Neuronal stem cell (in vitro differentiated cells): ENCODE measurements at regions not wholly inside any gene's neighbourhood (a gene's known extent, or its start where the extent isn't known, plus 50 kb on each side); places are given as distances from the start of the nearest gene placed in this dataset.

Experiments
- DNase-seq: peaks from one replicate; pipeline ENCODE4 v3.0.0-alpha.2; 2013; ENCODE audit warnings: low spot score
- H2AFZ ChIP-seq: one replicate; pipeline ENCODE4 v1.6.1; 2013; ENCODE audit warnings: mild to moderate bottlenecking, low read length, inconsistent platforms
- H2AK5ac ChIP-seq: 2 replicates; pipeline ENCODE4 v1.6.1; 2013; ENCODE audit warnings: low read depth, mild to moderate bottlenecking, inconsistent platforms, low read length, moderate library complexity, mixed read lengths
- H2BK120ac ChIP-seq: 2 replicates; pipeline ENCODE4 v1.6.1; 2013; ENCODE audit warnings: low read depth, mild to moderate bottlenecking, inconsistent platforms, low read length, moderate library complexity, mixed read lengths
- H2BK12ac ChIP-seq: one replicate; pipeline ENCODE4 v1.6.1; 2013; ENCODE audit warnings: low read length, inconsistent platforms
- H2BK15ac ChIP-seq: 2 replicates; pipeline ENCODE4 v1.6.1; 2013; ENCODE audit warnings: mild to moderate bottlenecking, low read length, inconsistent platforms, mixed read lengths
- H2BK5ac ChIP-seq: one replicate; pipeline ENCODE4 v1.6.1; 2013; ENCODE audit warnings: inconsistent platforms, mild to moderate bottlenecking, low read length, moderate library complexity
- H3K14ac ChIP-seq: one replicate; pipeline ENCODE4 v1.6.1; 2013; ENCODE audit warnings: low read length, inconsistent platforms
- H3K18ac ChIP-seq: 2 replicates; pipeline ENCODE4 v1.6.1; 2013; ENCODE audit warnings: low read length, inconsistent platforms
- H3K23ac ChIP-seq: 2 replicates; pipeline ENCODE4 v1.6.1; 2013; ENCODE audit warnings: low read depth, mild to moderate bottlenecking, mixed read lengths, low read length, inconsistent platforms; ENCODE audit not compliant: poor library complexity
- H3K27ac ChIP-seq: replicated peaks from 3 replicates; pipeline ENCODE4 v1.5.1; 2013; ENCODE audit warnings: low read length, inconsistent platforms
- H3K27me3 ChIP-seq, 3 experiments: 2 replicates each; pipeline ENCODE4 v1.6.1; 2013; ENCODE audit warnings: low read length in 3 of 3, mild to moderate bottlenecking in 2 of 3, inconsistent platforms in 1 of 3, low read depth in 1 of 3, mixed read lengths in 1 of 3, moderate library complexity in 1 of 3; ENCODE audit not compliant: control insufficient read depth in 3 of 3, insufficient read depth in 3 of 3
- H3K36me3 ChIP-seq, 2 donors: replicated peaks in 1 of 2; 2 replicates each; pipeline ENCODE4 v1.6.1; 2013; ENCODE audit warnings: low read length in 2 of 2; ENCODE audit not compliant: control insufficient read depth in 2 of 2, insufficient read depth in 2 of 2
- H3K4ac ChIP-seq: 2 replicates; pipeline ENCODE4 v1.6.1; 2013; ENCODE audit warnings: inconsistent platforms, mild to moderate bottlenecking, low read length, moderate library complexity
- H3K4me1 ChIP-seq, 2 donors: 1 replicate in 1 of 2; 2 replicates in 1 of 2; pipeline ENCODE4 v1.6.1; 2013; ENCODE audit warnings: low read length in 2 of 2, low read depth in 1 of 2; ENCODE audit not compliant: control insufficient read depth in 2 of 2, insufficient read depth in 1 of 2
- H3K4me2 ChIP-seq: one replicate; pipeline ENCODE4 v1.6.1; 2013; ENCODE audit warnings: mild to moderate bottlenecking, low read length, inconsistent platforms; ENCODE audit not compliant: insufficient read depth, poor library complexity, severe bottlenecking
- H3K4me3 ChIP-seq, 2 donors: 2 replicates each; pipeline ENCODE4 v1.5.1; 2013; ENCODE audit warnings: low read length in 2 of 2, mild to moderate bottlenecking in 2 of 2, inconsistent platforms in 1 of 2, moderate library complexity in 1 of 2
- H3K79me1 ChIP-seq: one replicate; pipeline ENCODE4 v1.6.1; 2013; ENCODE audit warnings: low read depth, mild to moderate bottlenecking, inconsistent platforms, low read length, moderate library complexity
- H3K9ac ChIP-seq: one replicate; pipeline ENCODE4 v1.6.1; 2013; ENCODE audit warnings: mild to moderate bottlenecking, low read depth, low read length, inconsistent platforms; ENCODE audit not compliant: poor library complexity
- H3K9me3 ChIP-seq, 2 donors: replicated peaks in 1 of 2; 2 replicates each; pipeline versions ENCODE3 to v1.6.1; 2013; ENCODE audit warnings: low read length in 2 of 2, mild to moderate bottlenecking in 2 of 2, inconsistent platforms in 1 of 2, low read depth in 1 of 2, mixed read lengths in 1 of 2, moderate library complexity in 1 of 2; ENCODE audit not compliant: control insufficient read depth in 2 of 2, insufficient read depth in 1 of 2
- H4K8ac ChIP-seq: one replicate; pipeline ENCODE4 v1.6.1; 2013; ENCODE audit warnings: low read depth, mild to moderate bottlenecking, inconsistent platforms, low read length, moderate library complexity
- H4K91ac ChIP-seq: one replicate; pipeline ENCODE4 v1.6.1; 2013; ENCODE audit warnings: low read length, low read depth, mild to moderate bottlenecking, inconsistent platforms; ENCODE audit not compliant: poor library complexity
- WGBS, 2 donors: extraction: QIAGEN DNeasy Blood & Tissue Kit; methylation state at CpG; one replicate each; pipeline ENCODE4 v1.1.7; 2013; ENCODE audit warnings: missing lambda C conversion rate in 2 of 2, mixed read lengths in 1 of 2; ENCODE audit not compliant: insufficient read length in 2 of 2, insufficient replicate concordance in 1 of 2; ENCODE audit errors: extremely low coverage in 2 of 2; 5-methylcytosine and 5-hydroxymethylcytosine counted together

DNA sequence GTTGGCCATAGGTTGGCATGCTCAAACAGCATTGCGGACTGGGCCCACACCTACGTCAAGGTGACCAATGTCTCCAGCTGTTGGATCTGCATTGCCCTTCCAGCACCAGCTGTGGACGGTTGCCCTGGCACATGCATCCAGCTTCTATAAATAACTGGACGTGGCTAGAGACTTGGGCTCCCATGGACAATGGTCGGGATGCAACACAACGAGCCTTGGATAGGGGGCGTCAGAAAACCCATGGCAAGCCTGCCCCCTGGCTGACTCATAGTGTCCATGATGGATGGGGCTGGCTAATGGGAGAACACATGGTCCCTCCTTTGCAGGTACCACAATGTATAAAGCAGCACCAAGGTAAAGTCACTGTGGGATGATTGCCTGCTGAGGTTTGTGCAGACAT lies 331.6 kb upstream of the FAR2 start:
- Histone ChIP-seq H4K91ac (no peak overlapping the region), H3K9me3 (no peaks in the 10 kb centered on the region), H4K8ac (no peak overlapping the region), H2AK5ac (no peak overlapping the region), H3K4ac (no peak overlapping the region), H2BK120ac (no peak overlapping the region), H3K9ac (no peak overlapping the region), H3K18ac (no peak overlapping the region), H3K27me3 (no peaks in the 10 kb centered on the region), H3K27ac (no peak overlapping the region), H3K36me3 (no peaks in the 10 kb centered on the region), H3K14ac (no peak overlapping the region), H2AFZ (no peak overlapping the region), H3K4me3 (no peak overlapping the region), H2BK15ac (no peak overlapping the region), H3K4me1 (no peaks in the 10 kb centered on the region), H2BK12ac (no peak overlapping the region), H3K79me1 (no peaks in the 10 kb centered on the region), H3K4me2 (no peak overlapping the region), H2BK5ac (no peak overlapping the region), H3K23ac (no peak overlapping the region)
- no peak for DNase-seq
- WGBS, 2 donors, result no CpG with 5 or more reads among the region's 7 CpGs

DNA sequence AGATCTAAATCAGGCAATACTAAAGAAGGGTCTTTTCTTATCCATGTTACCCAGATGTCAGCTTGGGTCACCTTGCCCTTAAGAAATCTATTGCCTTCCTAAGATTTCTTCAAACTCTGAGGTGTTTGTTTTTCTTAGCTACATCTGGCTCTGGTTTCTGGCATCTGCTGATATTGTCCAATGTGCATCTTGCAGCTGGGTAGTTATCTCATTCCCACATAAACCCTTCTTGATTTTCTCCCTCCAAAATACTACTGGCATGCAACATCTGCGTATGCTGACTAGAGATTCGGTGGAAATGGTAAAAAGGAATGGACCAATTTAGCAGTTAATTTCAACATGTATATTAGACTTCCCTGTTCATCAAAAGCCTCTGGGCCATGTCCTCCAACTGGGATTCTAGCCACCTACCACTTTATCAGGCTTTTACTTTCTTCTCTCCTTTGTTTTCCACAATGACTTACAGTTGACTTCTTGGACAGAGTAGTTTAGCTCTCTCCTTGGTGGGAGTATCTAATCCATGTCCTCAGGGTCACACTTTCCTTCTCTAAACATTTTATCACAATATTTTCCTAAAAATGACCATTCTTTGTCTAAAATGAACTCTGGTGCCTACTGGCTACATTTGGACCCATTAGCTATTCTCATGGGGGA lies 324.8 kb upstream of the FAR2 start:
- no peaks in the 10 kb centered on the region for H3K9me3 ChIP-seq
- H2AK5ac ChIP-seq, result no peak overlapping the region
- H3K4ac ChIP-seq, result no peak overlapping the region
- H2BK12ac ChIP-seq, result no peak overlapping the region
- H3K27ac ChIP-seq, result no peak overlapping the region
- H2AFZ ChIP-seq, result no peak overlapping the region
- no peaks in the 10 kb centered on the region for H3K4me1 ChIP-seq
- H3K18ac ChIP-seq, result no peak overlapping the region
- no peak overlapping the region for H2BK120ac ChIP-seq
- no peaks in the 10 kb centered on the region for H3K27me3 ChIP-seq
- no peak overlapping the region for H3K4me2 ChIP-seq
- no peak overlapping the region for H3K14ac ChIP-seq
- H3K79me1 ChIP-seq, result no peaks in the 10 kb centered on the region
- no peak overlapping the region for H3K23ac ChIP-seq
- no peak overlapping the region for H2BK15ac ChIP-seq
- no peaks in the 10 kb centered on the region for H3K36me3 ChIP-seq
- no peak overlapping the region for H4K91ac ChIP-seq
- H4K8ac ChIP-seq, result no peak overlapping the region
- no peak overlapping the region for H3K9ac ChIP-seq
- H3K4me3 ChIP-seq, result no peak overlapping the region
- no peak overlapping the region for H2BK5ac ChIP-seq
- no peak for DNase-seq
- WGBS, 2 donors, result no CpG with 5 or more reads among the region's 2 CpGs

DNA sequence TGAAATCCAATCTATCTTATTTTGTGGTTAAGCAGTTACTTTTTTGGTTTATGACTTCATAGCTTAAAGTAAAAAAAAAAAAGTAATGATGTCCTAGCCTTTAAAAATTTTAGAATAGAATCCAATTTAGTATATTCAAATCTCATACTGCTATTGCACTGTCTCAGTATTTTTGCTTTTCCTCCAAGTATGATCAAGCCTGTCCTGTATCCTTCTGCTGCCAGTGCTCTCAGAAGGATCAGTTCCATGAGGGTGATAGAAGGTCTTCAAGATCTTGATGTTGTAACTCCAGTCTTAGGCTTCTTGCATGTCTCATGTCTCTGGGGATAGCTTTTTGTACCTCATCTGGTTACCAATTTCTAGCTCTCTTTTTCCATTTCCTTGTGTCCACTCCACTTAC lies 324.2 kb upstream of the FAR2 start:
- no peak overlapping the region for H2BK5ac ChIP-seq
- no peak overlapping the region for H3K27ac ChIP-seq
- no peaks in the 10 kb centered on the region for H3K36me3 ChIP-seq
- H2BK12ac ChIP-seq, result no peak overlapping the region
- DNase-seq, result no peak
- no peak overlapping the region for H4K91ac ChIP-seq
- H3K23ac ChIP-seq, result no peak overlapping the region
- no peak overlapping the region for H2BK15ac ChIP-seq
- H3K18ac ChIP-seq, result no peak overlapping the region
- H4K8ac ChIP-seq, result no peak overlapping the region
- no peak overlapping the region for H3K4ac ChIP-seq
- H3K4me3 ChIP-seq, result no peak overlapping the region
- no peak overlapping the region for H2AK5ac ChIP-seq
- no peaks in the 10 kb centered on the region for H3K79me1 ChIP-seq
- H2AFZ ChIP-seq, result no peak overlapping the region
- no peak overlapping the region for H3K14ac ChIP-seq
- H2BK120ac ChIP-seq, result no peak overlapping the region
- H3K9ac ChIP-seq, result no peak overlapping the region
- no peak overlapping the region for H3K4me2 ChIP-seq
- no peaks in the 10 kb centered on the region for H3K4me1 ChIP-seq
- H3K9me3 ChIP-seq, result no peaks in the 10 kb centered on the region
- H3K27me3 ChIP-seq, result no peaks in the 10 kb centered on the region

DNA sequence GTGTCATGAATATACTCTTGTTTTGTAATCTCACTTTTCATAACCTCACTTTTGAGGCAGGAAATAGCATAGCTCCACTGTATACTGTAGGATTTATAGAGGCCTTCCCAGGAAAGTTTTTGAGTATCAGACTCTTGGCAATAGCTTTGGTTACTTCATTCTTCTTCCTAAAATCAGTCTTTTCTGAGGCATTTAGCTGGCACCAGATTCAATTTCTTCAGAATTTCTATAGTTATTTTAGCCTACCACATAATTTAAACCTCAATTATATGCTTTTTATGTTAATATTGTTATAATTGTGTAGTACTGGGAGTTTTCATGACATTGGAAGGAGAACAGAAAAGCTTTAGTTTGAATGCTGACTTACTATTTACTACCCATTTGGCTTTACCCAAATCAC lies 322.3 kb upstream of the FAR2 start:
- Histone ChIP-seq H4K91ac (no peak overlapping the region), H2BK5ac (no peak overlapping the region), H3K4me2 (no peak overlapping the region), H3K4ac (no peak overlapping the region), H2AK5ac (no peak overlapping the region), H3K14ac (no peak overlapping the region), H3K4me1 (no peaks in the 10 kb centered on the region), H3K9ac (no peak overlapping the region), H4K8ac (no peak overlapping the region), H3K4me3 (no peak overlapping the region), H3K27ac (no peak overlapping the region), H3K36me3 (no peaks in the 10 kb centered on the region), H3K9me3 (no peaks in the 10 kb centered on the region), H3K23ac (no peak overlapping the region), H2AFZ (no peak overlapping the region), H3K18ac (no peak overlapping the region), H3K79me1 (no peaks in the 10 kb centered on the region), H2BK15ac (no peak overlapping the region), H2BK120ac (no peak overlapping the region), H2BK12ac (no peak overlapping the region), H3K27me3 (no peaks in the 10 kb centered on the region)
- DNase-seq, result no peak
